Hematopoietic multipotent progenitor cell treated with erythropoietin and hydrocortisone succinate and interleukin-3 and kit ligand, for 15 days (in vitro differentiated cells): ENCODE measurements at regions not wholly inside any gene's neighbourhood (a gene's known extent, or its start where the extent isn't known, plus 50 kb on each side); places are given as distances from the start of the nearest gene placed in this dataset.

Experiments
- DNase-seq: peaks from one replicate; pipeline ENCODE4 v3.0.0-alpha.2; 2015; ENCODE audit warnings: low spot score

DNA sequence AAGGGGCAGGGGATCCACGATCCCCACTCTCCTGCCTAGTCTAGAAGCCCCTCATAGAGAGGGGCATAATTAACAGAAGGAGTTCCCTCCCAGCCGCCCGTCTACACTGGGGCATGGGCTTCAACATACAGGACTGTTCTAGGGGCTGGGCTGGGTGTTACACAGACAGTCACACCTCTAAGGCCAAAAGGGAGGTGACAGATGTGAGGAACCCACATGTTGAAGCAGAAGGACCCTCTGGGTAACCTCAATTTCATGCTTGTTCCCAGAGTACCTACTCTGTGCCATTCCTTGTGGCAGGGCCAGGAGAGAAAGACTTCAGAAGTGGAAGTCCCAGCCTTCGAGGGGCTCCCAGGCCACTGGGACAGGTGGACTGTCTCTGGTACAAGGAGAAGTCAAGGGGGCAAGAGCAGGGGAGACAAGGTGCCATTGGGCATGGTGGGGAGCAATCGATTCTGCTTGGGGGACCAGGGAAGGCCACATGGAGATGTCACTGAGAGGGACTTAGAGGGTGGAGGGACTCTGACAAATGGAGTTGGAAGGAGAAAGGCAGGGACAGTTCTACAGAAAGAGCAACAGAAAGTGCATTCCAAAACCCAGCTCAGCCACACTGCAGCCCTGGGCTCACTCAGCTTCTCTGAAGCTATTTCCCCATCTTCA is 71.3 kb downstream of the CPN2 start:
- DNase-seq, result no peak

DNA sequence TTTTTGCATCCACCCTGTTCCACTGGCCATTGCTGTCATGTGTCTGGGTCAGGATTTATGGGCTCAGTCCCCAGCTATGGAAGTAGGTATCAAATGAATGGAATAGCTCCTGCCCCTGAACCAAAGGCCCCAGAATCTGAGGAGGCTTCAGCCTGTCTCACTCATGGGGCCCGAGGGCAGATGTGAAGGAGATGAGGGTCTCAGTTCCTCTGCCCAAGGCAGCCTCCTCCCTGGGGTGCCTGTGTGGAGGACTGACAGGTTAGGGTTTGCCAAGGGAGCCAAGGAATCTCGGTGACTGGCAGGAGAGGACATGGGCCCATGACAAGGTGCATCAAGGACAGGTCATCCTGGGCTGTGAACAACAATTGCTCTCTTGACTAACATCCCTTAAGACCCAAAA is 70.4 kb downstream of the CPN2 start:
- DNase-seq, result no peak

DNA sequence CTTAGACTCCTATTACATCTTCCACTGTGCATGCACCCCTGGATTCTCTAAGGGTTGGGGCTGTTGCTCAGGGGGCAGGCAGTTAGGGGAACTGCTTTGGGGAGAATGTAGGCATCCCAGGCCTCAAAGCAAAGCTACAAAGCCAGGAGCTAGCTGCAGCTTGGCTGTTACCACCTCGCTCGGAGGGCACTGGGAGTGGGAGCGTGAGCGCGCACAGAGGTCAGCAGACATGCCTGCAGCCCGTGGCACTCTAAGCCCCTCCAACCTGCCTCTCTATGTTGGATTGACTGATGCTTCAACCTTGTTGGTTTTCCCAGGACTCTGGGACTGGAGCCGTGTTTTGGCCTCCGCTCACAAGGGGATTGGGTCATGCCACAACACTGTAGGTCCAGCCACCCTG is 69.8 kb downstream of the CPN2 start:
- no peak for DNase-seq

DNA sequence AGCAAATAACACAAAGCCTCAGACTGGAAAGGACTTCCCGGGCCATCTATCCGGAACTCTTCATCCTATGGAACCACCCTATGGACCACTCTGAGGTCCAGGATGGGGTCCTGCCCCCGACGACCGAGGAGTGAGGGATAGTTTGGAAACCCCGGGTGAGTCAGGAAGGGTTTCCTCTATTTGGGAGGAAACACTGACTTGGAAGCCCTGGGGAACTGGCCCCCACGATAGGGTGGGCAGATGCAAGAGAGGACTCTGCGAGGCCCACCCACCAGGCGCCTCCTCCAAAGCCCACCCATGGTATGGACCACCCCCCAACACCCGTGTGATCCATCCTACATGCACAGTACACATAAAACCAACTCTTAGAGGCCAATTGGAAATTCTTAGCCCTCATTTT is 69.4 kb downstream of the CPN2 start:
- DNase-seq, result no peak

DNA sequence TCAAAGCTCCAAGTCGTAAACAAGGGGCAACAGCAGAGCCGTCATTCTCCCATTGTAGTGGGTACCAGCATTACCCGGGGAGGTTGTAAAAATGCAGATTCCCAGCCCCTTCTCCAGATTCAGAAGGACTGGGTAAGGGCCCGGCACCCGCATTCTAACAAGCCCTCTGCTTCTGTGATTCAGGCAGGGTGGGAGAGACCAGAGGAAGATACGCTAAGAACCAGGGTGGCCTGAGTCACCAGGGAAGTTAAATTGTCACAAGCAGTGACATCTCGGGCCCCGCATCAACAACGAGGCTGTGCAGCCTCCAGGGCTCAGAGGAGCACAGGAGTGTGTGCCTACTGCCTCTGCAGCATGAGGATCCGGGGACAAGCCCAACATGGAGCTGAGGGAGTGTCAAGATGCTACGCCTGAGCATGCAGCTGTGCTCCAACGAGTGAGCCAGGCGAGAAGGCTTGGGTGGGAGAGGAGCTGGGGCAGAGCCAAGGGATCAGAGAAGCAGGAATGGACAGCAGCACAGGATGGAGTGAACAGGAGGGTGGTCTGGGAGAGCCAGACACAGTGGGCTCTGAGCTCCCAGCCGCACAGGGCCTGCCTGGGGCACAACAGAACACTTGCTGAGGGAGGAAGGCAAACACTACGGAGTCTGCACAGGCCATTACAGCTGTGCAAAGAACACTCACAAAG is 68.5 kb downstream of the CPN2 start:
- DNase-seq, result no peak

DNA sequence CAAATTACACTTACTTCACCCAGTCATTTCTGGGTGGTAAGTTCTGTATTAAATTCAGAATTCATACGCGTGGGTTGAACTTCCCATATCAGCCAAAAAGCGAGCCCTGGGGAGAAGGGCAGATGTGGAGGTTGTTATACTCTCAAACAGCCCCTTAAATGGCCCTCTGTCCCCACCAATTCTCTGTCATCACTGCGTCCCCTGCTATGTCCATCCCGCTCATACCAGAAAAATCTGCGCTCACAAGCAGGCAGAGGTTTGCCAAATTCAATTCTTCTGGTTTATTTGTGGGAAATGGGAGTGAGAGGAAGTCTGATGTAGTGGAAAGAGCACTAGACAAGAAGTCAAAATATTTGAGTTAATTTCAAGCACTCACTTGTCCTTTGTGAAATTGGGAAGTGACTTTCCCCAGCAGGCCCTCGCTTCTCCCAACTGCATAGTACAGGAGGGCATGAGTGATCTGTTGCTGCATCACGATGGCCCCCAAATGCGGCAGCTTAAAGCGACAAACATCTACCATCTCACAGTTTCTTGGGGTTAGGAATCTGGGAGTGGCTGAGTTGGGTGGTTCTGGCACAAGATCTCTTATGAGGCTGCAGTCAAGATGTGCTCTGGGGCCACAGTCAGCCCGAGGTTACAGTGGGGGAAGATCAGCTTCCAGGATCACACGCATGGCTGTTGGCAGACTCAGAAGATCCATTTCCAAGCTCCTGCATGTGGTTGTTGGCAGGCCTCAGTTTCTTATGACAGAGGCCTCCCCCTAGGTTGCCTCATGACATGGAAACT is 67.7 kb downstream of the CPN2 start:
- DNase-seq, result no peak

DNA sequence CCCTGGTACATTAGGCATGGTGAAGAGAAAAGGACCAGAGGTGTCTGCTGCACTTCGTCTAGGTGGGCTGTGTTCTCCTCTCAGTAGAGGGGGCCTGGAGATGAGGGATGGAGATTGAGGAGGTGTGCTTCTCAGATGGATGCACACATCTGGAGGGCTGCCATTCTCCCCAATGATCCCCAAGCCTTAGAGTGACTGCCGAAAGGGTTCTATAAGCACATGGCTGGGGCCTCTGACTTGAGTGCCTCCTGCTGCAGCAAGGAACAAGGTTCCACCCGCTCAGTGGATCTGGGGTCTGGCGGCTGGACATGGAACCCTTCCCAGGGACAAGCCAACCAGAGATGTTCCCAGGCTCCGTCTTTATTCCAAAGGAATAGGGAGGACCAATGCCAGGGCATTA is 66.8 kb downstream of the CPN2 start:
- DNase-seq, result no peak

DNA sequence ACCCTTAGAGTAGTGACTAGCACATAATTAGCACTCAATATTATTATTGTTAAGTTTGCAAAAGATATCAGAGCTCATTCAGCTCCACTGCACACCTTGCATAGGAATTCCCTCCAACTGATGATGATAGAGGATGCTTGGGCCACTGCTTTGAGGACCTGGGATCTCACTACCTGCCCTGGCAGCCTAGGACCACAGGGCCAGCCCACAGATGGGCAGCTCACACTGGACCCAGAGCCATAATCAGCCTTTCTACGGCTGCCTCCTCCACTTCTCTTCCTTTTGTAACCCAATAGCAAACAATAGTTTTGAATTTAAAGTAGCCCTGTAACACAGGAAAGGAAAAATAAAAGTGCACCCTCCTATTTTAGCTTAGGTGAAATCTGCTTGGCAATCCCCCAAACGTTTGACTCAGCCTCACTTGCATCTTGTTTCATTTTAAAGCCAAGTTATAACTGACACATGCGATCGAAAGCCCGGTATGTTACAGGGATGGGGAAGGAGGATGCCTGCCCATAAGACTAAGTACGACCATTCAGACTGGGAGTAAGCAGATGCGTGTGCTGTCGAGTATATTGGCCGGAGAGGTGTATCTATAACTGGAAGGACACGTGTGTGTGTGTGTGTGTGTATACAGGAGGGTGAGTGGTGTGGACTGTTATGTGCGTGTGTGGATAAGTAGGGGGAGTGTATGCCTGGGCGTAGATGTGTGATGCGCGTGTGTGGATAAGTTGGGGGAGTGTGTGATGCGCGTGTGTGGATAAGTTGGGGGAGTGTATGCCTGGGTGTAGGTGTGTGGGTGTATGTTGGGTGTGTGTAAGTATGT is 65.9 kb downstream of the CPN2 start:
- DNase-seq, result no peak

DNA sequence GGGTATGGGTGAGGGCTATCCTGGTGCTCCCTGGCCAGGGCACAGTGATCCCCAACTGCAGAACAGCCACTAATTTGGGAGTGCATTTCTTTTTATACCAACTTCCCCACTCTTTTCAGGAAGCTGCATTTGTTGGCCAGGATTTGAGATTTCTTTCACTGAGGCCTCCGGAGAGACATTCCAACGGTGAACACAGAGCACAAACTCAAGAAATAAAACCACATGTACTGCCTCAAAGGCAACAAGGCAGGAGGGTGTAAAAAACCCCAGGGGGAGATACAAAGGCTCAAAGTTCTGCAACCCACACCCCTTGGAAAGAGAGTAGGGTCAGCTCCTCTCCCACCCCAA is 65.3 kb downstream of the CPN2 start:
- DNase-seq, result no peak

DNA sequence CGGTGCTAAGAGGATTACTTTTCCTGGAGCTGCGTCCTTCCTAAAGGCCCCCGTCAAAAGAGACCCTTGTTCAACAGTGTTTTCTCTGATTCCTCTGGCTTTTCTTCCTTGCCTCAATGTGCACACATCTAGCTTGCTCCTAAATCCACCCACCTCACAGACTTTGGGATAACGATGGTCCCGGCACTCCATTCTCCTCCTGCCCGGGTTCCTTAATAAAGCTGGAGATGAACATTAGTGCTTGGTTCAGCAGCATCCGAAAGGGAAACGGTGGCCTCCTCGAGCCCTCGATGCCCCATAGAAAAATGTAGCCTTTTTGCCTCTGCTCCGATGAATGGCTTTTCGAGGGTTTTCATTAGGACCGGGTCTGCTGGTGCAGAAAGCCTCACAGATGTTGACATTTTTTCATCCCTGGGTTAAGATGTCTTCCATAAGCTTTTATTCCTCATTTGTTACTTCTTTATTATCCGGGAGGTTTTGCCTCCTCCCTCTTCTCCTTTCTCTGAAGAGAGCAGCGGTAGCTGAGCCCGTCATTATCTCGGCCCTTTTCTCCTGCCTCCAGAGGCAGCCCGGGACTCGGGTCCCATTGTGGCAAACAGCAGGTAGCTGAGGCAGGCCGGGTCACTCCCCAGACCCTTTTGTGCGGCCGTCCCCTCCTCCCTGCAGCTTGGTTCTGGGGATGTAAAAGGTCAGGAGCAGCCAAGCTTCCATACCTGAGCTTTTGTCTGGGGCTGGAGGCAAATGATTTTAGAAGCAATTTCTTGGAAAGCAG is 64.6 kb downstream of the CPN2 start:
- no peak for DNase-seq

DNA sequence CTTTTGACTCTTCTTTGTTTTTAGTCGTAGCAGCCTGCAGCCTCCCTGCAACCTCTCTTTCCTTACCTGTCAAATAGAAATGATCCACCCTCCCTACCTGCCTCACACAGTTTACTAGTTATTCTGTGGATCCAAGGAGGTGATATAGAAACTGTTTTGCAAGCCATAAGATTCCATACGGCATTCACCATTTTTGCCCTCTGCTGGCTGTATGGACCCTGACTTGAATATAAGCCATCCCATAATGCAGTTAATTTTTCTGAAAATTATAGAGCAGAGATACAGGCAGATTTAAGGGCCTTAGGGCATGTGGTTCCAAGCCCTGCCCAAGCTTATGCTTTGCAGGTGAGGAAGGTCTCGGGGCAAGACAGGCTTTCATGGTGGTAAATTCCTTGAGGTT is 63.8 kb downstream of the CPN2 start:
- no peak for DNase-seq

DNA sequence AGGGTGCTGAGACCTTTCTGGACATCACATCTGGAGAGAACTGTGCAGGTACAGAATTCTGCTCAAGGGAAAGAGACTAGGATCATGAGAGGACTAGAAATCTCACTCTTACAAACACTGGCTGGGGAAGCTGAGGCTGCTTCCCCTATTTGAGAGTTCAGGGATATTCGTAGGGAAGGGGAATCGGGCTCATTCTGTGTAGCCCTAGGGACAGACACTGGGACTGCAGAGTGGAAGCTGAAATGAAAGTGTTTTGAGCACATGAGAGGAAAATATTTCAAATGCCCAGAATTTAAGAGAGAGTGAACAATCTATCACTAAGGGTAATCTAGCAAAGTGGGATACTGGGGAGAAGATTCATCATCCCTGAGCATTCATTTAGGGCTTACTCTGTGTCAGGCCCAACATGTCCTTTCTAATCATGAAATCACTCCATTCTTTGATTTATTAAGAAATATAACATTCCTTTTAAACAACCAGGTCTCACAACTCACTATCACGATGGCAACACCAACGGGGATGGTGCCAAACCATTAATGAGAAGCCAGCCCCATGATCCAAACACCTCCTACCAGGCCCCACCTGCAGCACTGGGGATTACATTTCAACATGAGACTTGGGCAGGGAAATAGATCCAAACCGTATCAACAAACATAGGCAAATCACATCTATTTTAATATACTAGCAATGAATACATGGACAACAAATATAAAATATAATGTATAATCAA is 63.0 kb downstream of the CPN2 start:
- DNase-seq, result no peak
